ENCODE measurements at regions not wholly inside any gene's neighbourhood (a gene's known extent, or its start where the extent isn't known, plus 50 kb on each side); places are given as distances from the start of the nearest gene placed in this dataset.

- DNase-seq (ENCODE audit: extremely low spot score, unreplicated experiment): no peak
- no peak for TF ChIP-seq CTCF (conservative IDR thresholded peaks at IDR 0.05)
- Mint-ChIP-seq H3K27ac (no peak overlapping the region), H3K27me3 (no peaks in the 10 kb centered on the region), H3K4me3 (no peak overlapping the region), H3K36me3 (no peaks in the 10 kb centered on the region), H3K9me3 (no peaks in the 10 kb centered on the region), H3K4me1 (ENCODE audit: unreplicated experiment) (no peaks in the 10 kb centered on the region)
Observed at GRCh38 chr13:99777873-99778272, 193.7 kb downstream of the ZIC5 start.

DNA sequence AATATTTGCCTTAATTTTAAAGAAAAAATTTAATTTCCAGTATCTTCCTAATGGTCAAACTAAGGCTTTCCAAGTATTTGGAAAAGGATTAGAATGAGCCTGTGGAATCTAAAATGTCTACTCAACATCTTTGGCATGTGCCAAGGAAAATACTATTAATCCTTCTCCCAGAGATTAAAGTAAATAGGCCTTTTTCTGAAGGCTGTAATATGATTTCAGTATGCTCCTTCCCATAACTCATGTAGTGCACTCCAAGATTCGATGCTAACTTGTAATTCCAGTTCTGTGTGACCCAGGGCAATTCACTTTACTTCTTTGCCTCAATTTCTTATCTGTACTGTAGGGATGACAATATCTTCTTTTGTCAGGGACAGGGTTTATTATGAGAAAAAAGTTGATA, 196.9 kb downstream of the ZIC5 start:
- Mint-ChIP-seq H3K4me1 (ENCODE audit: unreplicated experiment) (no peaks in the 10 kb centered on the region), H3K36me3 (no peaks in the 10 kb centered on the region), H3K27me3 (no peaks in the 10 kb centered on the region), H3K4me3 (no peak overlapping the region), H3K9me3 (no peaks in the 10 kb centered on the region), H3K27ac (no peak overlapping the region)
- no peak for DNase-seq (ENCODE audit: extremely low spot score, unreplicated experiment)
- no peak for TF ChIP-seq CTCF (conservative IDR thresholded peaks at IDR 0.05)

DNA sequence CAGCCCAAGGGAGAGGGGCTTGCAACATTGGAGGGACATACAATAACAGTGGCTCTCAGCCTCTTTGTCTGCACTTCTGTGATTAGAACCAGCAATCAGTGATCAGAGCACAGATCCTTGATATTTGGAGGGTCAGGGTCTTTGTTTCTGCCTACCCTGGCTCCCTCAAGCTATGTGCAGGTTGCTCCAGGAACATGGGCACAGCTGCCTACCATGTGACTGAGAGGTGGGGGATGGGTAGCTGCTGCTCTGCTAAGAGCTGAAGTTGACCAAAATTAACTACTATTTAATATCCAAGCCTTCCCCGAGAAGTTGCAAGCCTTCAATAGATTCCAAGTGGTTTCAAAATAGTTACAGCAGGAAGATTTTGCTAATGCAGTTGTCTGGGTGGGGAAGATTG, 202.6 kb downstream of the ZIC5 start:
- Mint-ChIP-seq H3K4me1 (ENCODE audit: unreplicated experiment) (no peaks in the 10 kb centered on the region), H3K27ac (no peak overlapping the region), H3K9me3 (peaks cover 11% of the 10 kb centered on the region), H3K36me3 (peaks cover 4% of the 10 kb centered on the region), H3K27me3 (no peaks in the 10 kb centered on the region), H3K4me3 (no peak overlapping the region)
- TF ChIP-seq CTCF (conservative IDR thresholded peaks at IDR 0.05): no peak
- no peak for DNase-seq (ENCODE audit: extremely low spot score, unreplicated experiment)

- no peak overlapping the region for H3K27ac Mint-ChIP-seq
- H3K4me1 Mint-ChIP-seq (ENCODE audit: unreplicated experiment): no peaks in the 10 kb centered on the region
- no peak for DNase-seq (ENCODE audit: extremely low spot score, unreplicated experiment)
- peak; percentile 25 for TF ChIP-seq CTCF (conservative IDR thresholded peaks at IDR 0.05)
- no peak overlapping the region for H3K4me3 Mint-ChIP-seq
- H3K9me3 Mint-ChIP-seq: peaks cover 11% of the 10 kb centered on the region
- H3K36me3 Mint-ChIP-seq: peaks cover 12% of the 10 kb centered on the region
- H3K27me3 Mint-ChIP-seq: no peaks in the 10 kb centered on the region
Observed at GRCh38 chr13:99766641-99767045, 204.9 kb downstream of the ZIC5 start.

GRCh38 chr13:99765869-99766268, 205.7 kb downstream of the ZIC5 start:
- Mint-ChIP-seq H3K9me3 (peaks cover 11% of the 10 kb centered on the region), H3K27ac (no peak overlapping the region), H3K36me3 (peaks cover 14% of the 10 kb centered on the region), H3K27me3 (no peaks in the 10 kb centered on the region), H3K4me1 (ENCODE audit: unreplicated experiment) (no peaks in the 10 kb centered on the region), H3K4me3 (no peak overlapping the region)
- no peak for TF ChIP-seq CTCF (conservative IDR thresholded peaks at IDR 0.05)
- DNase-seq (ENCODE audit: extremely low spot score, unreplicated experiment): no peak

- Mint-ChIP-seq H3K27ac (no peak overlapping the region), H3K36me3 (peaks cover 10% of the 10 kb centered on the region), H3K9me3 (peaks cover 2% of the 10 kb centered on the region), H3K4me1 (ENCODE audit: unreplicated experiment) (no peaks in the 10 kb centered on the region), H3K27me3 (no peaks in the 10 kb centered on the region), H3K4me3 (no peak overlapping the region)
- no peak for TF ChIP-seq CTCF (conservative IDR thresholded peaks at IDR 0.05)
- no peak for DNase-seq (ENCODE audit: extremely low spot score, unreplicated experiment)
Observed at GRCh38 chr13:99760456-99760855, 211.1 kb downstream of the ZIC5 start.
